HCT116 (cell line): ENCODE measurements at regions not wholly inside any gene's neighbourhood (a gene's known extent, or its start where the extent isn't known, plus 50 kb on each side); places are given as distances from the start of the nearest gene placed in this dataset.

Experiments
- CTCF ChIP-seq, 3 experiments: fragments of 200-600 bp in 1 of 3; sonication (generic) in 1 of 3; IDR thresholded peaks in 2 of 3; conservative IDR thresholded peaks in 1 of 3; 2 replicates each; pipeline ENCODE4 v1.5.1; 2012 to 2017; ENCODE audit warnings: low read depth in 2 of 3, low read length in 2 of 3, antibody characterized with exemption in 1 of 3, borderline replicate concordance in 1 of 3, control low read depth in 1 of 3, mild to moderate bottlenecking in 1 of 3, mixed read lengths in 1 of 3, mixed run types in 1 of 3, moderate library complexity in 1 of 3; ENCODE audit not compliant: insufficient read depth in 1 of 3
- ELF1 ChIP-seq: IDR thresholded peaks from 2 replicates; pipeline ENCODE4 v1.6.1; 2012; ENCODE audit warnings: low read depth, borderline replicate concordance
- EZH2phosphoT487 ChIP-seq: fragments of 200-600 bp; IDR thresholded peaks from 2 replicates; pipeline ENCODE4 v1.6.1; 2018; ENCODE audit warnings: antibody characterized with exemption, borderline replicate concordance
- JUND ChIP-seq: IDR thresholded peaks from 2 replicates; pipeline ENCODE4 v1.6.1; 2012
- MAX ChIP-seq: IDR thresholded peaks from 2 replicates; pipeline ENCODE4 v1.6.1; 2012
- POLR2A ChIP-seq: IDR thresholded peaks from 2 replicates; pipeline ENCODE4 v1.7.0; 2011; ENCODE audit warnings: borderline replicate concordance; ENCODE audit not compliant: insufficient read depth, insufficient read length; ENCODE audit errors: extremely low read depth
- POLR2AphosphoS5 ChIP-seq: IDR thresholded peaks from 2 replicates; pipeline ENCODE4 v1.6.1; 2011; ENCODE audit warnings: mild to moderate bottlenecking, low read depth, low read length, moderate library complexity
- RAD21 ChIP-seq: IDR thresholded peaks from 2 replicates; pipeline ENCODE4 v1.6.1; 2012; ENCODE audit warnings: low read depth, mild to moderate bottlenecking
- SIN3A ChIP-seq: IDR thresholded peaks from 2 replicates; pipeline ENCODE4 v1.6.1; 2012; ENCODE audit warnings: low read depth
- YY1 ChIP-seq: IDR thresholded peaks from 2 replicates; pipeline ENCODE4 v1.6.1; 2011; ENCODE audit warnings: low read length, low read depth, moderate library complexity, mild to moderate bottlenecking; ENCODE audit not compliant: insufficient replicate concordance; ENCODE audit errors: extremely low read depth
- ZBTB33 ChIP-seq: IDR thresholded peaks from 2 replicates; pipeline ENCODE4 v1.6.1; 2011; ENCODE audit warnings: mild to moderate bottlenecking, low read length, moderate library complexity; ENCODE audit not compliant: insufficient replicate concordance; ENCODE audit errors: extremely low read depth
- TF ChIP-seq, protein P1 (sequence below): IDR thresholded peaks from 2 replicates; pipeline ENCODE4 v1.6.1; 2012
- TF ChIP-seq, protein P2 (sequence below): IDR thresholded peaks from 2 replicates; pipeline ENCODE4 v1.6.1; 2012; ENCODE audit warnings: low read depth

- no peak for TF ChIP-seq SIN3A
- TF ChIP-seq CTCF (IDR thresholded peaks at IDR 0.05 in 2 of 3, conservative IDR thresholded peaks at IDR 0.05 in 1 of 3; ENCODE audit: borderline replicate concordance in 1 of 3, insufficient read depth in 1 of 3, low read depth in 2 of 3, low read length in 2 of 3), result no peak
- no peak for TF ChIP-seq JUND
- TF ChIP-seq, protein P1, sequence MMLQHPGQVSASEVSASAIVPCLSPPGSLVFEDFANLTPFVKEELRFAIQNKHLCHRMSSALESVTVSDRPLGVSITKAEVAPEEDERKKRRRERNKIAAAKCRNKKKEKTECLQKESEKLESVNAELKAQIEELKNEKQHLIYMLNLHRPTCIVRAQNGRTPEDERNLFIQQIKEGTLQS, result no peak
- TF ChIP-seq POLR2A, result no peak
- TF ChIP-seq ELF1, result no peak
- TF ChIP-seq MAX, result no peak
- TF ChIP-seq POLR2AphosphoS5, result no peak
- TF ChIP-seq RAD21, result no peak
- TF ChIP-seq, protein P2, sequence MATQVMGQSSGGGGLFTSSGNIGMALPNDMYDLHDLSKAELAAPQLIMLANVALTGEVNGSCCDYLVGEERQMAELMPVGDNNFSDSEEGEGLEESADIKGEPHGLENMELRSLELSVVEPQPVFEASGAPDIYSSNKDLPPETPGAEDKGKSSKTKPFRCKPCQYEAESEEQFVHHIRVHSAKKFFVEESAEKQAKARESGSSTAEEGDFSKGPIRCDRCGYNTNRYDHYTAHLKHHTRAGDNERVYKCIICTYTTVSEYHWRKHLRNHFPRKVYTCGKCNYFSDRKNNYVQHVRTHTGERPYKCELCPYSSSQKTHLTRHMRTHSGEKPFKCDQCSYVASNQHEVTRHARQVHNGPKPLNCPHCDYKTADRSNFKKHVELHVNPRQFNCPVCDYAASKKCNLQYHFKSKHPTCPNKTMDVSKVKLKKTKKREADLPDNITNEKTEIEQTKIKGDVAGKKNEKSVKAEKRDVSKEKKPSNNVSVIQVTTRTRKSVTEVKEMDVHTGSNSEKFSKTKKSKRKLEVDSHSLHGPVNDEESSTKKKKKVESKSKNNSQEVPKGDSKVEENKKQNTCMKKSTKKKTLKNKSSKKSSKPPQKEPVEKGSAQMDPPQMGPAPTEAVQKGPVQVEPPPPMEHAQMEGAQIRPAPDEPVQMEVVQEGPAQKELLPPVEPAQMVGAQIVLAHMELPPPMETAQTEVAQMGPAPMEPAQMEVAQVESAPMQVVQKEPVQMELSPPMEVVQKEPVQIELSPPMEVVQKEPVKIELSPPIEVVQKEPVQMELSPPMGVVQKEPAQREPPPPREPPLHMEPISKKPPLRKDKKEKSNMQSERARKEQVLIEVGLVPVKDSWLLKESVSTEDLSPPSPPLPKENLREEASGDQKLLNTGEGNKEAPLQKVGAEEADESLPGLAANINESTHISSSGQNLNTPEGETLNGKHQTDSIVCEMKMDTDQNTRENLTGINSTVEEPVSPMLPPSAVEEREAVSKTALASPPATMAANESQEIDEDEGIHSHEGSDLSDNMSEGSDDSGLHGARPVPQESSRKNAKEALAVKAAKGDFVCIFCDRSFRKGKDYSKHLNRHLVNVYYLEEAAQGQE, result no peak
- no peak for TF ChIP-seq ZBTB33
- TF ChIP-seq EZH2phosphoT487, result no peak
- TF ChIP-seq YY1, result no peak
These were observed 187.8 kb upstream of the DDI1 start for GRCh38 chr11:103848686-103849085.
